Stimulated activated effector memory CD8-positive, alpha-beta T cell treated with anti-CD3 and anti-CD28 coated beads, Interleukin-12 subunit alpha, Interleukin-12 subunit beta, amount 100 ng/mL, for 72 hours (primary cell): ENCODE measurements at regions not wholly inside any gene's neighbourhood (a gene's known extent, or its start where the extent isn't known, plus 50 kb on each side); places are given as distances from the start of the nearest gene placed in this dataset.
"Not testable (repeated sequence)": the region's sequence is repeated elsewhere in the genome, so short reads cannot be mapped to it uniquely, and the experiment has no call there.

Experiments used
- ATAC-seq: fragments of 150-1000 bp; cut with Tn5 transposase; 2 replicates; pipeline ENCODE4 v1.10.0; 2021
- DNase-seq, 2 donors: peaks; one replicate each; pipeline ENCODE4 v3.0.0; 2021 to 2022; ENCODE audit warnings: low spot score in 2 of 2
- H3K27ac Mint-ChIP-seq: one replicate; pipeline ENCODE4 v1.8.0; 2022; ENCODE audit warnings: mild to moderate bottlenecking, mixed read lengths
- H3K36me3 Mint-ChIP-seq: one replicate; pipeline ENCODE4 v1.8.0; 2022; ENCODE audit warnings: mild to moderate bottlenecking, mixed read lengths
- H3K4me1 Mint-ChIP-seq: one replicate; pipeline ENCODE4 v1.8.0; 2022; ENCODE audit warnings: mixed read lengths
- H3K4me3 Mint-ChIP-seq: one replicate; pipeline ENCODE4 v1.8.0; 2022; ENCODE audit warnings: mild to moderate bottlenecking, mixed read lengths
- H3K9me3 Mint-ChIP-seq: one replicate; pipeline ENCODE4 v1.8.0; 2022; ENCODE audit warnings: mixed read lengths

DNA sequence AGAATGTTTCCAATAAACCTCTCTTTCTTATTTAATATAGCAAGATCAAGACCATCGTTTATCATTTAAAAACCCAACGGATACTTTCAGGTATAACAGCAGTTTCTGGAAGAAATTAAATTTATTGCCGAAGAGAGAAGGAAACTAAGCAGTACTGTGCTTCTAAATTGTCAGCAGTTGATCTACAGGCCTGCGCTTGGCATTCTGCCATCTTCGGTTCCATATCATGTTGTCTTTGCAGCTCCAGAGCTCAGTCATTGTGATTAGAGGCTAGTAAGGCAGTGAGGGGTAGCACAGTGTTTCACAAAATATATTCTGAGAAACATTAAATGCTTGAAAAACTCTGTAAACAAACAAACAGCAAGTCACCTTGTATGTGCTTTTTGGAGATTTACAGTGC, 301.3 kb downstream of the REEP3 start:
- Mint-ChIP-seq H3K36me3 (no peaks in the 10 kb centered on the region), H3K4me3 (no peak overlapping the region), H3K27ac (no peak overlapping the region), H3K4me1 (no peaks in the 10 kb centered on the region), H3K9me3 (no peaks in the 10 kb centered on the region)
- ATAC-seq (no peak), DNase-seq (no peak)

DNA sequence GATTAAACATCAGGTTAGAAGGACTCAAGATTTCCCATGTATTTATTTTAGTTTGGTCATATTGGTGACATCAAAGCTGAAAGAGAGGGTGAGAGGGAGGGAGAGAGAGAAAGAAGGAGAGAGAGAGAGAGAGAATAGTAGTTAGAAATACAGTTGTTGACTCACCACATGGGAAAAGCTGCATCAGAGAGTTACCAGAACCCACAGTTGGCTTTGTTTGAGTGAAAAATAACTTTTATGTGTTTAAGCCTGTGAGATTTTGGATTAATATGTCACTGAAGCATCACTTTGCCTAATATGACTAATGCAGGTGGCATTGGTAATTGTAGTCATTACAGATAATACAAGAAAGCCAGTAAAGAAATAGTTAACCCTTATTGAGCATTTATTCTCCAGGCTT, 303.9 kb downstream of the REEP3 start:
- no peak for DNase-seq
- no peak for ATAC-seq
- Mint-ChIP-seq H3K4me1 (no peaks in the 10 kb centered on the region), H3K4me3 (no peak overlapping the region), H3K9me3 (no peaks in the 10 kb centered on the region), H3K27ac (no peak overlapping the region), H3K36me3 (no peaks in the 10 kb centered on the region)

DNA sequence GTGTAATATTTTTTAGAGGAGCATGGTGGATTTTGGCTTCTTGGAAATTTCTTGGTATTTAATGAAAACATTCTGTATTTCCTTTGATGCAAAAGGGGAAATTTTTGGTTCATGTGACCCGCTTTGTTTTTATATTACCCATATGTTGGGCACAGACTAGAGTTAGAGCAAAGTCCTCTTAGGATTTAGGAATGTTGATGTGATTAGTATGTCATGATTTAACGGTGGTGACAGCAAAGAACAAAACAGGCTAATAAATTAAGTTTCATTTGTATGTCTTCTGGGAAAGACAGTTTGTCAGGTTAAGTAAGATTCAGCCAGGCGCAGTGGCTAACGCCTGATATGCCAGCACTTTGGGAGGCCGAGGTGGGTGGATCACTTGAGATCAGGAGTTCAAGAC, 304.6 kb downstream of the REEP3 start:
- H3K4me1 Mint-ChIP-seq, result no peaks in the 10 kb centered on the region
- H3K9me3 Mint-ChIP-seq, result no peaks in the 10 kb centered on the region
- no peak overlapping the region for H3K27ac Mint-ChIP-seq
- H3K4me3 Mint-ChIP-seq, result no peak overlapping the region
- H3K36me3 Mint-ChIP-seq, result no peaks in the 10 kb centered on the region
- ATAC-seq (no peak), DNase-seq (no peak)

DNA sequence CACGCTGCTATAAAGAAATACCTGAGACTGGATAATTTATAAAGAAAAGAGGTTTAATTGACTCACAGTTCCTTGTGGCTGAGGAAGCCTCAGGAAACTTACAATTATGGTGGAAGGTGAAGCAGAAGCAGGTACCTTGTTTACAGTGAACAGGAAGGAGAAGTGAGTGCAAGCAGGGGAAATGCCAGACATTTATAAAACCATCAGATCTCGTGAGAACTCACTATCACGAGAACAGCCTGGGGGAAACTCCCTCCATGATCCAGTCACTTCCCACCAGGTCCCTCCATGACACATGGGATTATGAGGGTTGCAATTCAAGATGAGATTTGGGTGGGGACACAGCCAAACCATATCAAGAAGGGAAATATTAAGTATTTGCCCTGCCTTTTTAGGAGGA, 305.8 kb downstream of the REEP3 start:
- not testable (repeated sequence) for H3K4me1 Mint-ChIP-seq, H3K9me3 Mint-ChIP-seq, H3K36me3 Mint-ChIP-seq, DNase-seq, ATAC-seq, H3K27ac Mint-ChIP-seq, H3K4me3 Mint-ChIP-seq

DNA sequence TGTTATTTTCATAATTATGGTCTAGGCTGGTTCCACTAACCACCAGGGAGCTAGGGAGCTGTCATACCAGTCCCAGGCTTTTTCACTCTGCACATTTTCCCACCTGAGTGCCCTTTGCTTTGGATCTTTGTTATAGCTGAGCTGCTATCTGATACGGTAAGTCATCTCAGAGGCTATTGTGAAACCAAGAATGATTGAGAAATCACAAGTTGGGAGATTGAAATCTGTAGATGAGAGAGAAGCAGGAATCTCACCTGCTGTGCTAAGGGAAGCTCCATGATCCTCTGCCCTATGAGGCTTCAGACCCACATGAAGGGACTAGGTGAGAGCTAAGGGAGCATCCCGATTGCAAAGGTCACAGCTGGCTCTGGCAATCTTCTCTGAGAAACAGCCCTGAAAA, 307.8 kb downstream of the REEP3 start:
- no peak overlapping the region for H3K4me3 Mint-ChIP-seq
- H3K36me3 Mint-ChIP-seq, result no peaks in the 10 kb centered on the region
- DNase-seq (no peak), ATAC-seq (no peak)
- no peak overlapping the region for H3K27ac Mint-ChIP-seq
- H3K9me3 Mint-ChIP-seq, result no peaks in the 10 kb centered on the region
- H3K4me1 Mint-ChIP-seq, result no peaks in the 10 kb centered on the region

DNA sequence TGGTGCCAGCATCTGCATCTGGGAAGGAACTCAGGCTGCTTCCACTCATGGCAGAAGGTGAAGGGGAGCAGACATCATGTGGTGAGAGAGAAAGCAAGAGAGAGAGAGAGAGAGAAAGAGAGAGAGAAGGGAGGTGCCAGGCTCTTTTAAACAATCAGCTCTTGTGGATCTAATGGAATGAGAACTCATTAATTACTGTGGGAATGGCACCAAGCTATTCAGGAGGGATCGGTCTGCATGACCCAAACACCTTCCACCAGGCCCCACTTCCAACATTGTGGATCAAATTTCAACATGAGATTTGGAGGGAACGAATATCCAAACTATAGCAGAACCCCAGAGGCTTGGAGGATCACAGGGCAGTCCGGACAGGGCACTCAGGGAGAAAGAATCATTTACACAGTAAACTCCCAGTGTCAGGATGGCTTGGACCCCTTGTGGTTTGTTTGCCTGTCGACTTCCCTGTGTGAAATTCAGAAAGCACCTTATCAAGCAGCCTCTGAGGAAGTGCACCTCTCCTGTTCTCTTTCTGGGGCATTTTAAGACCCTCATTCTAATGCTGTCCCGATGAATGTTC, 308.5 kb downstream of the REEP3 start:
- no peak for DNase-seq
- H3K9me3 Mint-ChIP-seq, result no peaks in the 10 kb centered on the region
- no peaks in the 10 kb centered on the region for H3K36me3 Mint-ChIP-seq
- no peak overlapping the region for H3K4me3 Mint-ChIP-seq
- no peak for ATAC-seq
- no peaks in the 10 kb centered on the region for H3K4me1 Mint-ChIP-seq
- H3K27ac Mint-ChIP-seq, result no peak overlapping the region

DNA sequence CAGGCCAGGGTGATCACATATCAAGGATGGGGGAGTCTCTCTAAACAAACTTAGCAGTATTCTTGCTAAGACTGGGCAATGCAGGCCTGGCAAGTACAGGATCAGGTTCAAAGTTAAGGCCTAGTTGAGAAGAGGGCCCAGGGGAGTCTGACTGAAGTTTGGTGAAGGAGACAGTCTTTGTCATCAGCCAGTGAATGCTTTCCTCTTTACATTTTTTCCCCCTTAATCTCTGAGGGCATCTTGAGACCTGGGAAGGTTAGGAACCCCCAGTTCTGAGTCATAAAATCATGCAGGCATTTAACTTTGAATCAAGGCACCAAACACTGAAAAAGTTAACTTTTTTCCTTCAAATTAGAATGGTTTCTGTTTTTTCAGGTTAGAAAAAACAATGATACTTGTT, 311.5 kb downstream of the REEP3 start:
- Mint-ChIP-seq H3K9me3 (no peaks in the 10 kb centered on the region), H3K27ac (no peak overlapping the region), H3K36me3 (no peaks in the 10 kb centered on the region), H3K4me1 (no peaks in the 10 kb centered on the region), H3K4me3 (no peak overlapping the region)
- no peak for ATAC-seq
- no peak for DNase-seq

DNA sequence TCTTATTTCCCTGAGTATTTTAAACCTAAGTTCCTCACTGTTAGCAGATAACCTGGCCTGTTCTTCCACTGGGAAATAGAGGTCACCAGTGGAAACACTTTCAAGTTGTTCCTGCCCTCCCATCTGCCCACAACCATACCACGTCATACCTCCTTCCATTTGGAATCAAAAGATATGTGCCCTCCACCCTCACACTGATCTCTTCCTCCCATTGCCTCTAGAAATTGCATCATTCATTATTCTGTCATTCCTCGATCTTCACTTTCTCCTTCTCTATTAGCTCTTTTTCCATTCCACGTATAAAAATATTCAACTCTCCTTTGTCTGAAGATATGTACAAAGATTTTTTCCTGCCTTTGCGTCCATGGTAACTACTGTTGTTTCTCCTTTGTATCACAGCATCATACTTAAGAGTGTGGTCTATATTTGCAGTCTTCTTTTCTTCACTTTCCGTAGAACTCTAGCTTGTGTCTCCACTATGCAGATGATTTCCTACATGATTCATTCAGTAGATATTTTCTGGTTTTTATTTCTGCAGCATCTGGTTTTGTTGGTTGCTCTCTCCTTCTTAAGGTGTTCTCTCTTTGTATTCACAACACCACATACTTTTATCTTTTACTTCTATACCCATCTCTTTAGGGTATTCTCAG, 312.3 kb downstream of the REEP3 start:
- Mint-ChIP-seq H3K4me3 (no peak overlapping the region), H3K4me1 (no peaks in the 10 kb centered on the region), H3K36me3 (no peaks in the 10 kb centered on the region), H3K27ac (no peak overlapping the region), H3K9me3 (no peaks in the 10 kb centered on the region)
- DNase-seq (no peak), ATAC-seq (no peak)

DNA sequence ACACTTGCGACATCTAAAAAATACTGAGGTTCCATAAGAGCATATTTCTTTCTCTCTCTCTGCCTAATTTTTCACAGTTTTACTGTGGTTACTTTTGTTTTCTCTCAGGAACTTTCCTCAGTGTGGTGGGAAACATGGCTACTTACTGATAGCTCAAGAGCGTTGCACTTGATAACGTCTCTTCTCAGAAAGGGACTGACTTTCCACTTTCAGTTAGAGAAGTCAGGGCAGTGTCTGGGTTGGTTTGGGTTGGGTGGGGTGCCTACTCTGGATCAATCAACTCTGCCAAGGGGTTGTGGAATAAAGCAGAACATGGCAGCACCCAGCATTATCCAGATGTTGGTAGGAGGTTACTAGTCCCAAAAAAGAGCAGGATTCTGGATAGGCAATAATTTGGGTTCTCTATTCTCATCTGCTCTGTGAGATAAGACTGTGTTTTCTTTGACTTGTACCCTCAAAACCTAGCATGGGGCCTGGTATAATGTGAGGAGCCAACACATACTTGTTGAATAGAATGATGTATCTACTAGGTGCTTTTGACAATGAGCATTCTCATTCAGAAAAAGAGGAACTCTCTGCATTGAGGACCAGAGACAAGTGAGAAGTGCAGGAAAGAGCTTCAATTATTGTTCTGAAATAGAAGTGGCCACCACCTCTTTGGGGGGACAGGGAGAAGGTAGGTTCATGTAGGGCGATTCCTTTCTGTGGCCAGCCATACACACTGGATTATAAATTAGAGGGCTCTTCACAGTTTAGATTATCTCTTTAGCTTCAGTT, 315.7 kb downstream of the REEP3 start:
- no peaks in the 10 kb centered on the region for H3K36me3 Mint-ChIP-seq
- H3K4me3 Mint-ChIP-seq, result no peak overlapping the region
- H3K27ac Mint-ChIP-seq, result no peak overlapping the region
- no peak for DNase-seq
- no peaks in the 10 kb centered on the region for H3K4me1 Mint-ChIP-seq
- no peaks in the 10 kb centered on the region for H3K9me3 Mint-ChIP-seq
- ATAC-seq, result no peak

DNA sequence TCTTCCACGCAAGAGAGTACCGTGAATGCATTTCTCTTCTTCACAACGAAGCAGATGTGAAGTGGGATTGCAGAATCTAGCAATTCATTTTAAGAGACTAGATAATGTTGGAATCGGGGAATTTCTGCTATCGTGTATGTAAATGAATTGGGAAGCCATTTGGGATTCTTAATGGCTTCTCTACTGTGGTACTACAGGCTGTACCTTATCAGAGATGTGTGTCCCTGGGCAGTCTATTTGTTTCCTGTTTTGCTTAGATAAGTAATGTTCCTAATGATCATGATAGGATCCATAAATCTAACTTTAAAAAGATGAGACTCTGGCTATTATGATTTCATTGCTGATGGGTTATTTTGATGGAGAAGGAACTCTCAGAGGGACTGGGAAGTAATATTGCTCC, 320.6 kb downstream of the REEP3 start:
- H3K9me3 Mint-ChIP-seq, result no peaks in the 10 kb centered on the region
- H3K36me3 Mint-ChIP-seq, result no peaks in the 10 kb centered on the region
- DNase-seq, result no peak

DNA sequence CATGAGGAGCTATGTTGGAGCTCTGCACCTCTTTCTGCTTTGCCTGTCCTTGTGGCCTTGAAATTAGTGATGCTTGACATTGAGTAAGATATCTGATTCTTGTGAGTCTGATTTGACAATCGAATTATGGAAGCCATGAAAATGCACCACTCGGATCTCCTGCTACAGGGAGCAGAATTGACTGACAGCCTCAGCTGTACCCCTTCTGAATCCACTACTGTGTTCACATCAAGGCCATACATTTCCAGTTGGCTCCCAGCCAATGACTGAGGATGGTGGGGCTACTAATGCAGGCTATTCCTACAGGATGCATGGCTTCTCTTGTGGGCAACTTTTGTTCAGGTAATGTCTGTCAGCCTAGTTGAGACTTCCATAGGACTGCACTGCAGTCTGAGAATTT, 321.9 kb downstream of the REEP3 start:
- H3K36me3 Mint-ChIP-seq, result no peaks in the 10 kb centered on the region
- no peak overlapping the region for H3K27ac Mint-ChIP-seq
- H3K4me3 Mint-ChIP-seq, result no peak overlapping the region
- H3K4me1 Mint-ChIP-seq, result no peaks in the 10 kb centered on the region
- no peak for ATAC-seq
- no peak for DNase-seq
- H3K9me3 Mint-ChIP-seq, result no peaks in the 10 kb centered on the region

More for the DNA sequence above, 320.6 kb downstream of the REEP3 start:
- Mint-ChIP-seq H3K4me3 (no peak overlapping the region), H3K27ac (no peak overlapping the region), H3K4me1 (no peaks in the 10 kb centered on the region)
- no peak for ATAC-seq

DNA sequence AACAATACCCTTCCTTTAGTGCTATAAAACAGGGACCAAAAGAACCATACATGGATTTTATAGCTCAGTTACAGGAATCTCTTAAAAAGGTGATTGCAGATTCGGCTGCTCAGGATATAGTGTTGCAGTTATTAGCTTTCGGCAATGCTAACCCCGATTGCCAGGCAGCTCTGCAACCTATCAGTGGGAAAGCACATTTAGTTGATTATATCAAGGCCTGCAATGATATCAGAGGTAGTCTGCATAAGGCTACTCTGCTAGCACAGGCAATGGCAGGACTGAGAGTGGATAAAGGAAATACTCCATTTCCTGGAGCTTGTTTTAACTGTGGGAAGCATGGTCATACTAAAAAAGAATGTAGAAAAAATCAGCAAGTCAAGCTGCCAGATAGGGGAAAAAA, 327.7 kb downstream of the REEP3 start:
- H3K27ac Mint-ChIP-seq, H3K9me3 Mint-ChIP-seq, H3K4me3 Mint-ChIP-seq, H3K36me3 Mint-ChIP-seq, ATAC-seq, H3K4me1 Mint-ChIP-seq, DNase-seq: not testable (repeated sequence)

DNA sequence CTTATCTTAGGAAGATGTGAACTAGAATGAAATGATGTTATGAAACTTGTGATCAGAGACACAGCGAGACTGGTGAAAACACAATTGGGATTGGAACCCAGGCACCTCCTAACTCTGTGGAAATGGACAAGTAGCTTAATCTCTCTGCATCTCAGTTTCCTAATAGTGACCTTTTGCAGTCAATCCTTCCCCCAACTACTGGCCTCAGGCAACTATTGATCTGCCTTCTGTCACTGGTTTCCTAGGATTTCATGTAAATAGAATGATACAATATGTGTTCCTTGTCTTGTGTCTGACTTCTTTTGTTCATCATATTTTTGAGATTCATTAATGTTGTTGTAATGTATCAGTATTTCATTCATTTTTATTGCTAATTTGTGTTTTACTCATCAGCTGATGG, 341.7 kb downstream of the REEP3 start:
- DNase-seq, result no peak
- ATAC-seq, result no peak
- H3K27ac Mint-ChIP-seq, result no peak overlapping the region
- no peaks in the 10 kb centered on the region for H3K36me3 Mint-ChIP-seq
- H3K4me1 Mint-ChIP-seq, result peaks cover 11% of the 10 kb centered on the region
- H3K9me3 Mint-ChIP-seq, result peaks cover 4% of the 10 kb centered on the region
- H3K4me3 Mint-ChIP-seq, result no peak overlapping the region

DNA sequence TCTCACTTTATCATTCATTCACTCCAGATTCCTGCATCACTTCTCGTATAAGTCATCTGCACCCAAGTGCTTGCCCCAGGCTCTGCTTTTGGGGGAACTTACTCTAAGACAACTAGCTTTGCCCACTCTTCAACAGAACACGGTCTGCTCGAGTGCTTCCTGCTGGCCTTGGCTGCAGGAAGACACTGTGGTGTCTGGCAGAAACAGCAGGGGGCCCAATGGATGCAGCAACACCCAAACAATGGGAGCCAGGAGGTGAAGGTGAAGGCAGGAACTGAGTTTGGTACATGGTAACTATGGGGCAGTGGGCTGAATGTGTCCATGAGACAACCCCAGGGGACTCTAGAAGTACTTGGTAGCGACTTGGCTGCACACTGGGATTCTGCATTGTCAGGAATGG, 344.0 kb downstream of the REEP3 start:
- H3K9me3 Mint-ChIP-seq, result no peaks in the 10 kb centered on the region
- peaks cover 11% of the 10 kb centered on the region for H3K4me1 Mint-ChIP-seq
- ATAC-seq (no peak), DNase-seq (no peak)
- no peak overlapping the region for H3K27ac Mint-ChIP-seq
- no peak overlapping the region for H3K4me3 Mint-ChIP-seq
- no peaks in the 10 kb centered on the region for H3K36me3 Mint-ChIP-seq

DNA sequence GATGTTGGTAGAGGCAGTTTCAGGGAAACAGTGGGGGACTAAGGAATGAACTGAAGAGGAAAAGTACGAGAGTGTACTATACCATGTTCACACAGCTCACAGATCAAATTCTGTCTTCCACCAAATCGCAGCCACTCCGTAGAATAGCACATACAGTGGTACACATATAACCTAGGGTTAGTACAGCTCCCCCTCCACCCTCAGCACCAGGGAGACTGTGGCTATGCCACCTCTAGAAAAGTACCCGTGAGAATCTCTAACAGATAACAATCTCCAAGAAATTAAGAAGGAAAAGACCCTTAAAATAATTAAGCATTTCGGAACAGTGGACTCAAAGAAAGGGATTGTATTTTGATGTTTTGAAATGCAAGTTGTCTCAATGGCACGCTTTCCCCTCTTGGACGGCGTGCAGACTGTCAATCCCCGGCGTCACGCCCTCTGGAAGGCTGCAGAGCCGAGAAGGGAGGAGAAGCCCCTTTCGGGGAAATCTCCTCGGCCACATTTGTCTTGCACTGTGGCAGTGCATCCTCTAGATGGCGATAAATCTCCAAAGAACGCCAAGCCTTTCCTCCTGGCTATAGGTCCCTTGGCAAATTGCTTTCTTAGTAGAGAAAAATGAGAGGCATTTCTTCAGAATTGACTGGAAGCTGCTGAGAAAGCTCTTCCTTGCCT, 345.0 kb downstream of the REEP3 start:
- Mint-ChIP-seq H3K4me3 (no peak overlapping the region), H3K36me3 (no peaks in the 10 kb centered on the region), H3K9me3 (no peaks in the 10 kb centered on the region), H3K4me1 (peaks cover 11% of the 10 kb centered on the region), H3K27ac (no peak overlapping the region)
- DNase-seq (peak; percentile 12 to 70), ATAC-seq (peak; percentile 67)

DNA sequence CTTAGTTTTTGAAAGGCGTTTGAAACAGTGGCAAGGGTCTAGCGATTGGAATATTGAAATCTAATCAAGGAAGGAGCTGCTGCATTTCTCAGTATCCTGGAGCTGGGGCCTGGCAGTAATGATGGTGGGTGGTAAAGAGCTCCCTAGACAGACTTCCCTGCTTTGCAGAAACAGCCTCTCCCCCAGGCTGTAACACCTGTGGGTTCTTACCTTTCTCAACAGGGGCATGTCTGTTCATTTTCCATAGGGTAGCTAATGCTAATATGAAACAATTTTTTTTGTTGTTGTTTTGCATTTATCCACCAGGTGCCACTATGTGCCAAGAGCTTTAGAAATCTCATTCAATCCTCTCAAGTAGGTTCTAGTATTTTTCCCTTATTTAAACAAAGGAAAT, 345.5 kb downstream of the REEP3 start:
- no peak overlapping the region for H3K4me3 Mint-ChIP-seq
- no peaks in the 10 kb centered on the region for H3K9me3 Mint-ChIP-seq
- DNase-seq (no peak), ATAC-seq (peak; percentile 38)
- peaks cover 11% of the 10 kb centered on the region for H3K4me1 Mint-ChIP-seq
- H3K27ac Mint-ChIP-seq, result no peak overlapping the region
- no peaks in the 10 kb centered on the region for H3K36me3 Mint-ChIP-seq
